Neural cell (in vitro differentiated cells): ENCODE measurements at regions not wholly inside any gene's neighbourhood (a gene's known extent, or its start where the extent isn't known, plus 50 kb on each side); places are given as distances from the start of the nearest gene placed in this dataset.

Experiments
- H2AFZ ChIP-seq: fragments of 200-600, 300-800 bp; sonication (generic), shearing (Covaris generic); 2 replicates; pipeline ENCODE4 v1.6.0; 2014; ENCODE audit warnings: low read depth, mild to moderate bottlenecking, antibody characterized with exemption, low read length, moderate library complexity
- H3F3A ChIP-seq: fragments of 200-600 bp; shearing (Covaris generic); 2 replicates; pipeline ENCODE4 v1.6.1; 2016; ENCODE audit warnings: mild to moderate bottlenecking, moderate library complexity, mixed read lengths, antibody characterized with exemption, low read length; ENCODE audit not compliant: insufficient read depth, poor library complexity, severe bottlenecking
- H3K27ac ChIP-seq: fragments of 200-600, 300-800 bp; sonication (generic), shearing (Covaris generic); 2 replicates; pipeline ENCODE4 v1.5.1; 2014; ENCODE audit warnings: mild to moderate bottlenecking, low read length, moderate library complexity
- H3K27me3 ChIP-seq: fragments of 300-800, 200-600 bp; sonication (generic), shearing (Covaris generic); 2 replicates; pipeline ENCODE4 v1.6.0; 2014; ENCODE audit warnings: mild to moderate bottlenecking, low read depth, low read length, moderate library complexity; ENCODE audit not compliant: insufficient read depth
- H3K36me3 ChIP-seq: fragments of 300-800, 200-600 bp; sonication (generic), shearing (Covaris generic); 2 replicates; pipeline ENCODE4 v1.5.1; 2014; ENCODE audit warnings: mild to moderate bottlenecking, antibody characterized with exemption, low read length, moderate library complexity; ENCODE audit not compliant: insufficient read depth
- H3K4me2 ChIP-seq: fragments of 300-800, 200-600 bp; sonication (generic), shearing (Covaris generic); 2 replicates; pipeline ENCODE4 v1.6.0; 2014; ENCODE audit warnings: mild to moderate bottlenecking, low read length
- H3K4me3 ChIP-seq: fragments of 300-800, 200-600 bp; sonication (generic), shearing (Covaris generic); 2 replicates; pipeline ENCODE4 v1.5.1; 2014; ENCODE audit warnings: mild to moderate bottlenecking, low read length, moderate library complexity
- H3K79me2 ChIP-seq: fragments of 200-600 bp; shearing (Covaris generic); replicated peaks from 2 replicates; pipeline ENCODE4 v1.6.0; 2014; ENCODE audit warnings: mild to moderate bottlenecking, low read length, moderate library complexity; ENCODE audit not compliant: insufficient read depth
- H3K9ac ChIP-seq: fragments of 300-800, 200-600 bp; sonication (generic), shearing (Covaris generic); 2 replicates; pipeline ENCODE4 v1.6.1; 2016; ENCODE audit warnings: mild to moderate bottlenecking, low read length, mixed read lengths
- H3K9me2 ChIP-seq: fragments of 200-600 bp; shearing (Covaris generic); 2 replicates; pipeline ENCODE4 v1.6.1; 2016; ENCODE audit warnings: mild to moderate bottlenecking, low read length, mixed read lengths; ENCODE audit not compliant: insufficient read depth
- H3K9me3 ChIP-seq: fragments of 200-600, 300-800 bp; sonication (generic), shearing (Covaris generic); 2 replicates; pipeline ENCODE4 v1.6.1; 2016; ENCODE audit warnings: mild to moderate bottlenecking, mixed run types, low read length, moderate library complexity, mixed read lengths
- H4K20me1 ChIP-seq: fragments of 200-600 bp; shearing (Covaris generic); 2 replicates; pipeline ENCODE4 v1.6.1; 2016; ENCODE audit warnings: mild to moderate bottlenecking, mixed run types; ENCODE audit not compliant: insufficient read depth
- CTCF ChIP-seq: fragments of 450-650 bp; IDR thresholded peaks from 2 replicates; pipeline ENCODE4 v1.5.1; 2014; ENCODE audit warnings: antibody characterized with exemption, mild to moderate bottlenecking, moderate library complexity; ENCODE audit not compliant: poor library complexity, severe bottlenecking
- EP300 ChIP-seq: fragments of 450-650 bp; conservative IDR thresholded peaks from 2 replicates; pipeline ENCODE4 v1.6.1; 2014; ENCODE audit warnings: antibody characterized with exemption, mild to moderate bottlenecking, moderate library complexity; ENCODE audit not compliant: poor library complexity, severe bottlenecking
- EZH2 ChIP-seq: fragments of 200-600, 300-800 bp; shearing (Covaris generic), sonication (generic); IDR thresholded peaks from 2 replicates; pipeline ENCODE4 v1.6.1; 2014; ENCODE audit warnings: antibody characterized with exemption, low read length, borderline replicate concordance, mild to moderate bottlenecking; ENCODE audit not compliant: insufficient read depth, poor library complexity, severe bottlenecking
- MXI1 ChIP-seq: fragments of 450-650 bp; conservative IDR thresholded peaks from 2 replicates; pipeline ENCODE4 v1.6.1; 2014; ENCODE audit warnings: antibody characterized with exemption, mild to moderate bottlenecking; ENCODE audit not compliant: poor library complexity, severe bottlenecking
- POLR2AphosphoS5 ChIP-seq: IDR thresholded peaks from 2 replicates; pipeline ENCODE4 v1.6.1; 2012
- RAD21 ChIP-seq: fragments of 450-650 bp; conservative IDR thresholded peaks from 2 replicates; pipeline ENCODE4 v1.6.1; 2014; ENCODE audit warnings: antibody characterized with exemption, mild to moderate bottlenecking, moderate library complexity
- REST ChIP-seq: IDR thresholded peaks from 2 replicates; pipeline ENCODE4 v1.6.1; 2012; ENCODE audit warnings: borderline replicate concordance
- SMC3 ChIP-seq: fragments of 450-650 bp; conservative IDR thresholded peaks from 2 replicates; pipeline ENCODE4 v1.6.1; 2014; ENCODE audit warnings: antibody characterized with exemption, mild to moderate bottlenecking, moderate library complexity; ENCODE audit not compliant: poor library complexity
- TAF1 ChIP-seq: IDR thresholded peaks from 2 replicates; pipeline ENCODE4 v1.6.1; 2012; ENCODE audit warnings: low read depth

- H4K20me1 ChIP-seq: no peaks in the 10 kb centered on the region
- no peaks in the 10 kb centered on the region for H3K36me3 ChIP-seq
- no peak overlapping the region for H3K4me2 ChIP-seq
- H3K4me3 ChIP-seq: no peak overlapping the region
- no peak overlapping the region for H3K27ac ChIP-seq
- no peaks in the 10 kb centered on the region for H3F3A ChIP-seq
- no peak overlapping the region for H3K9ac ChIP-seq
- no peak overlapping the region for H2AFZ ChIP-seq
- H3K9me3 ChIP-seq: no peaks in the 10 kb centered on the region
- H3K27me3 ChIP-seq: no peaks in the 10 kb centered on the region
- H3K79me2 ChIP-seq: no peaks in the 10 kb centered on the region
- no peaks in the 10 kb centered on the region for H3K9me2 ChIP-seq
- TF ChIP-seq EP300 (no peak), EZH2 (no peak), RAD21 (no peak), REST (no peak), SMC3 (no peak), CTCF (no peak), POLR2AphosphoS5 (no peak), MXI1 (no peak), TAF1 (no peak)
Observed at GRCh38 chr3:43221076-43221475, 65.3 kb upstream of the SNRK start.

- TF ChIP-seq CTCF (no peak), EP300 (no peak), RAD21 (no peak), SMC3 (no peak), REST (no peak), EZH2 (no peak), MXI1 (no peak), POLR2AphosphoS5 (no peak), TAF1 (no peak)
- H3K79me2 ChIP-seq: no peaks in the 10 kb centered on the region
Observed at GRCh38 chr3:43219616-43220015, 66.7 kb upstream of the SNRK start.

More at GRCh38 chr3:43219616-43220015, 66.7 kb upstream of the SNRK start:
- no peaks in the 10 kb centered on the region for H3K9me2 ChIP-seq
- H3K4me3 ChIP-seq: no peak overlapping the region
- H3K9me3 ChIP-seq: no peaks in the 10 kb centered on the region
- no peaks in the 10 kb centered on the region for H4K20me1 ChIP-seq
- H2AFZ ChIP-seq: no peak overlapping the region
- no peak overlapping the region for H3K9ac ChIP-seq
- H3K36me3 ChIP-seq: no peaks in the 10 kb centered on the region
- H3K27ac ChIP-seq: no peak overlapping the region
- no peaks in the 10 kb centered on the region for H3F3A ChIP-seq
- H3K27me3 ChIP-seq: no peaks in the 10 kb centered on the region
- no peak overlapping the region for H3K4me2 ChIP-seq
